Neutrophil (primary cell): ENCODE measurements at regions not wholly inside any gene's neighbourhood (a gene's known extent, or its start where the extent isn't known, plus 50 kb on each side); places are given as distances from the start of the nearest gene placed in this dataset.

Source experiments
- H3K27ac ChIP-seq: fragments of 200-600 bp; sonication (generic); 2 replicates; pipeline ENCODE4 v1.5.1; 2016; ENCODE audit warnings: mild to moderate bottlenecking, moderate library complexity
- H3K27me3 ChIP-seq: fragments of 200-600 bp; sonication (generic); 2 replicates; pipeline ENCODE4 v1.6.0; 2016; ENCODE audit warnings: mild to moderate bottlenecking
- H3K36me3 ChIP-seq: fragments of 200-600 bp; sonication (generic); 2 replicates; pipeline ENCODE4 v1.5.1; 2017
- H3K4me1 ChIP-seq, 2 experiments: fragments of 200-600 bp in 1 of 2; sonication (generic) in 1 of 2; 1 replicate in 1 of 2; 2 replicates in 1 of 2; pipeline versions ENCODE4 v1.5.1 to v1.6.1; 2013 to 2016; ENCODE audit warnings: low read depth in 1 of 2, low read length in 1 of 2, mild to moderate bottlenecking in 1 of 2, moderate library complexity in 1 of 2; ENCODE audit not compliant: control insufficient read depth in 1 of 2, insufficient read depth in 1 of 2
- H3K4me3 ChIP-seq, 2 experiments: fragments of 200-600 bp in 1 of 2; sonication (generic) in 1 of 2; 1 replicate in 1 of 2; 2 replicates in 1 of 2; pipeline ENCODE4 v1.5.1; 2013 to 2016; ENCODE audit warnings: low read depth in 1 of 2, low read length in 1 of 2, mild to moderate bottlenecking in 1 of 2, moderate library complexity in 1 of 2
- H3K9me3 ChIP-seq: fragments of 200-600 bp; sonication (generic); 2 replicates; pipeline ENCODE4 v1.5.1; 2016
- TF ChIP-seq, protein P1 (sequence below): fragments of 200-600 bp; sonication (generic); IDR thresholded peaks from 2 replicates; pipeline ENCODE4 v1.5.1; 2016; ENCODE audit warnings: antibody characterized with exemption

DNA sequence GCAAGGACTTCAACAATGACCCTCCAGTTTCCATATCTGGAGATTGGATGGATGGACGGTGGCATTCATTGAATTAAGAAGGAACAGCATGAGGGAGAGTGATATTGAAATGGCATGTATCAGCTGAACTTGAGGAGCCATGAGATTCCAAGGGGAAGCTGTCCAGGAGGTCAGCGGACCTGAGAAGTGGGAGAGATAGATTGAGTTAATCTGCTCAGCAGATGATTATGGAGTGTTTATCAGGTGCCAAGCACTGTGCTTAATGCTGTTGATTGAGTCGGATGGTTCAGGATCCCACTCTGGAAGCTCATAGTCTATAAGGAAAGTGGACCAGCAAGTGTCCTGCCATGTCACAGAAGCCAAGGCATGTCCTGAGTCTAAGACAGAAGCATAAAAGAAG, 581.3 kb downstream of the INSC start:
- no peaks in the 10 kb centered on the region for H3K9me3 ChIP-seq
- TF ChIP-seq, protein P1, sequence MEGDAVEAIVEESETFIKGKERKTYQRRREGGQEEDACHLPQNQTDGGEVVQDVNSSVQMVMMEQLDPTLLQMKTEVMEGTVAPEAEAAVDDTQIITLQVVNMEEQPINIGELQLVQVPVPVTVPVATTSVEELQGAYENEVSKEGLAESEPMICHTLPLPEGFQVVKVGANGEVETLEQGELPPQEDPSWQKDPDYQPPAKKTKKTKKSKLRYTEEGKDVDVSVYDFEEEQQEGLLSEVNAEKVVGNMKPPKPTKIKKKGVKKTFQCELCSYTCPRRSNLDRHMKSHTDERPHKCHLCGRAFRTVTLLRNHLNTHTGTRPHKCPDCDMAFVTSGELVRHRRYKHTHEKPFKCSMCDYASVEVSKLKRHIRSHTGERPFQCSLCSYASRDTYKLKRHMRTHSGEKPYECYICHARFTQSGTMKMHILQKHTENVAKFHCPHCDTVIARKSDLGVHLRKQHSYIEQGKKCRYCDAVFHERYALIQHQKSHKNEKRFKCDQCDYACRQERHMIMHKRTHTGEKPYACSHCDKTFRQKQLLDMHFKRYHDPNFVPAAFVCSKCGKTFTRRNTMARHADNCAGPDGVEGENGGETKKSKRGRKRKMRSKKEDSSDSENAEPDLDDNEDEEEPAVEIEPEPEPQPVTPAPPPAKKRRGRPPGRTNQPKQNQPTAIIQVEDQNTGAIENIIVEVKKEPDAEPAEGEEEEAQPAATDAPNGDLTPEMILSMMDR, result no peak
- no peaks in the 10 kb centered on the region for H3K4me1 ChIP-seq
- no peaks in the 10 kb centered on the region for H3K36me3 ChIP-seq
- no peak overlapping the region for H3K4me3 ChIP-seq
- no peak overlapping the region for H3K27ac ChIP-seq
- no peaks in the 10 kb centered on the region for H3K27me3 ChIP-seq

GRCh38 chr11:15697437-15698236, 582.9 kb downstream of the INSC start:
- Histone ChIP-seq H3K27ac (no peak overlapping the region), H3K9me3 (no peaks in the 10 kb centered on the region), H3K4me3 (no peak overlapping the region), H3K36me3 (no peaks in the 10 kb centered on the region), H3K27me3 (no peaks in the 10 kb centered on the region), H3K4me1 (no peaks in the 10 kb centered on the region)
- TF ChIP-seq, protein P1, result no peak

GRCh38 chr11:15698855-15699254, 584.1 kb downstream of the INSC start:
- TF ChIP-seq, protein P1, result no peak
- Histone ChIP-seq H3K27ac (no peak overlapping the region), H3K4me1 (no peaks in the 10 kb centered on the region), H3K27me3 (no peaks in the 10 kb centered on the region), H3K9me3 (no peaks in the 10 kb centered on the region), H3K4me3 (no peak overlapping the region), H3K36me3 (no peaks in the 10 kb centered on the region)

DNA sequence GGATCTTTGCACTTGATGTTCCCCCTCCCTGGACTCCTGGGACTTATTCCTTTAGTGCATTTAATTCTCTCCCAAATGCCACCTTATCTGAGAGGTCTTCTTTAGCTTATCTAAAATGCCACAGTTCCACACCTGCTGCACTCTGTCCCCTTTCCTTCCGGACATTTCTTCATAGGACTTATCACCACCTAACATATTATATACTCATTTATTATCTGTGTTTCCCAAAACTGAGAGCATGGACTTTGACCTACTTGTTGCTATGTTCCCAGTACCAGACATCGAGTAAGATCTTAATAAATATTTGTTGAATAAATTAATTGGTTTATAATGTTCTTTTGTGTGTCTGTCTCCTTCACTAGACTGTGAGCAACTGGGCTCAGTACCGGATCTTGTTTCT, 585.3 kb downstream of the INSC start:
- no peaks in the 10 kb centered on the region for H3K9me3 ChIP-seq
- H3K4me3 ChIP-seq, result no peak overlapping the region
- TF ChIP-seq, protein P1, result no peak
- H3K27me3 ChIP-seq, result no peaks in the 10 kb centered on the region
- no peaks in the 10 kb centered on the region for H3K36me3 ChIP-seq
- H3K27ac ChIP-seq, result no peak overlapping the region
- H3K4me1 ChIP-seq, result no peaks in the 10 kb centered on the region

- no peaks in the 10 kb centered on the region for H3K9me3 ChIP-seq
- TF ChIP-seq, protein P1, result no peak
- H3K27ac ChIP-seq, result no peak overlapping the region
- no peaks in the 10 kb centered on the region for H3K36me3 ChIP-seq
- no peak overlapping the region for H3K4me3 ChIP-seq
- no peaks in the 10 kb centered on the region for H3K4me1 ChIP-seq
- H3K27me3 ChIP-seq, result no peaks in the 10 kb centered on the region
Measured at GRCh38 chr11:15700456-15700855, 585.7 kb downstream of the INSC start.
